HepG2 (cell line): ENCODE measurements at regions not wholly inside any gene's neighbourhood (a gene's known extent, or its start where the extent isn't known, plus 50 kb on each side); places are given as distances from the start of the nearest gene placed in this dataset.

Experiments used
- ATAC-seq: fragments of 200-7000 bp; cut with Tn5 transposase; 3 replicates; pipeline ENCODE4 v1.9.1; 2020; ENCODE audit warnings: mild to moderate bottlenecking, moderate library complexity
- BruUV-seq: library from RNA; stranded (reverse); fragments of 400-500 nt; replicated peaks from 2 replicates; lab custom pipeline; 2021; lab: Mats Ljungman, UMichigan
- CTCF ChIA-PET: fragments of 300-600 bp; formaldehyde crosslinking; extraction: SDS; loops from one replicate; lab custom pipeline; 2021; ENCODE audit warnings: low total read pairs, inconsistent platforms, low intra/inter-chr PET ratio; lab: Yijun Ruan, JAX
- POLR2A ChIA-PET: fragments of 350-600 bp; sonication (Branson Sonifier 250); formaldehyde crosslinking; loops from one replicate; lab custom pipeline; 2020; ENCODE audit warnings: antibody characterized with exemption, inconsistent platforms; lab: Yijun Ruan, JAX
- DNase-seq: peaks from one replicate; pipeline ENCODE4 v3.0.0-alpha.2; 2015; ENCODE audit warnings: low spot score
- FAIRE-seq: peaks from 3 replicates; lab custom pipeline; 2011; peaks lifted over from hg19 to GRCh38; lab: Jason Lieb, UNC
- H2AFZ ChIP-seq: one replicate; pipeline ENCODE4 v1.6.1; 2011; ENCODE audit warnings: low read length, inconsistent platforms
- H3K27ac ChIP-seq: fragments of 300-600 bp; 3 replicates; pipeline ENCODE4 v1.8.0; 2011; ENCODE audit warnings: mixed run types, mild to moderate bottlenecking, mixed read lengths, low read length, inconsistent platforms; ENCODE audit not compliant: insufficient read depth; ENCODE audit errors: extremely low read length
- H3K27me3 ChIP-seq, 2 experiments: fragments of 200-600 bp in 1 of 2; 2 replicates in 1 of 2; 3 replicates in 1 of 2; pipeline versions ENCODE4 v1.6.0 to v1.8.0; 2011; ENCODE audit warnings: low read length in 2 of 2, mild to moderate bottlenecking in 2 of 2, moderate library complexity in 2 of 2, inconsistent platforms in 1 of 2; ENCODE audit not compliant: insufficient read depth in 2 of 2, control insufficient read depth in 1 of 2
- H3K36me3 ChIP-seq, 2 experiments: fragments of 200-600 bp in 1 of 2; replicated peaks in 1 of 2; 2 replicates in 1 of 2; 3 replicates in 1 of 2; pipeline versions ENCODE4 v1.5.1 to v1.8.0; 2011; ENCODE audit warnings: low read length in 2 of 2, inconsistent platforms in 1 of 2; ENCODE audit not compliant: insufficient read depth in 2 of 2, control insufficient read depth in 1 of 2
- H3K4me1 ChIP-seq: 2 replicates; pipeline ENCODE4 v1.5.1; 2012; ENCODE audit warnings: low read length, inconsistent platforms; ENCODE audit not compliant: insufficient read depth
- H3K4me2 ChIP-seq: 2 replicates; pipeline ENCODE4 v1.6.0; 2011; ENCODE audit warnings: low read depth, low read length, inconsistent platforms
- H3K4me3 ChIP-seq, 3 experiments: fragments of 200-600 bp in 1 of 3; sonication (generic), shearing (Covaris generic) in 1 of 3; replicated peaks in 1 of 3; 2 replicates each; pipeline ENCODE4 v1.5.1; 2011 to 2016; ENCODE audit warnings: low read length in 3 of 3, inconsistent platforms in 2 of 3, low read depth in 2 of 3, mild to moderate bottlenecking in 2 of 3, control low read depth in 1 of 3, mixed read lengths in 1 of 3; ENCODE audit not compliant: insufficient read depth in 1 of 3
- H3K79me2 ChIP-seq: one replicate; pipeline ENCODE4 v1.6.1; 2011; ENCODE audit warnings: low read length, inconsistent platforms; ENCODE audit not compliant: insufficient read depth
- H3K9ac ChIP-seq: 2 replicates; pipeline ENCODE4 v1.6.0; 2011; ENCODE audit warnings: mild to moderate bottlenecking, low read depth, low read length, inconsistent platforms; ENCODE audit not compliant: insufficient read depth
- H3K9me3 ChIP-seq: 2 replicates; pipeline ENCODE4 v1.5.1; 2012; ENCODE audit warnings: mild to moderate bottlenecking, low read length
- H4K20me1 ChIP-seq: 2 replicates; pipeline ENCODE4 v1.6.0; 2011; ENCODE audit warnings: inconsistent platforms, mild to moderate bottlenecking, low read length, moderate library complexity; ENCODE audit not compliant: insufficient read depth
- GATAD1 ChIP-seq: IDR thresholded peaks from 2 replicates; pipeline ENCODE4 v1.6.1; 2016; ENCODE audit warnings: missing genetic modification reagents, missing compliant biosample characterization
- NBN ChIP-seq: fragments of 450-650 bp; conservative IDR thresholded peaks from 2 replicates; pipeline ENCODE4 v1.6.1; 2017
- SAFB2 ChIP-seq: sonication (generic); formaldehyde crosslinking; IDR thresholded peaks from 2 replicates; pipeline ENCODE4 v1.5.1; 2020; ENCODE audit warnings: missing genetic modification reagents, low read depth, mild to moderate bottlenecking, borderline replicate concordance
- ZBTB20 ChIP-seq: sonication (generic); formaldehyde crosslinking; IDR thresholded peaks from 2 replicates; pipeline ENCODE4 v1.8.1; 2023; ENCODE audit warnings: missing genetic modification reagents, low read depth, mild to moderate bottlenecking, borderline replicate concordance
- ZMAT3 ChIP-seq: sonication (generic); formaldehyde crosslinking; conservative IDR thresholded peaks from 2 replicates; pipeline ENCODE4 v1.7.0; 2021; ENCODE audit warnings: missing genetic modification reagents
- ZNF160 ChIP-seq: sonication (generic); formaldehyde crosslinking; IDR thresholded peaks from 2 replicates; pipeline ENCODE4 v1.8.0; 2022; ENCODE audit warnings: mild to moderate bottlenecking, inconsistent platforms, missing genetic modification reagents
- ZNF3 ChIP-seq: IDR thresholded peaks from 2 replicates; pipeline ENCODE4 v1.7.0; 2017; ENCODE audit warnings: inconsistent platforms
- ZNF432 ChIP-seq: sonication (generic); formaldehyde crosslinking; IDR thresholded peaks from 2 replicates; pipeline ENCODE4 v1.5.0; 2020; ENCODE audit warnings: missing genetic modification reagents, mild to moderate bottlenecking, borderline replicate concordance
- ZNF530 ChIP-seq: sonication (generic); formaldehyde crosslinking; IDR thresholded peaks from 2 replicates; pipeline ENCODE4 v1.5.0; 2020; ENCODE audit warnings: low read depth, mild to moderate bottlenecking, missing genetic modification reagents
- ZNF629 ChIP-seq: sonication (generic); formaldehyde crosslinking; conservative IDR thresholded peaks from 2 replicates; pipeline ENCODE4 v1.5.0; 2020; ENCODE audit warnings: missing genetic modification reagents
- ZNF737 ChIP-seq: sonication (generic); formaldehyde crosslinking; IDR thresholded peaks from 2 replicates; pipeline ENCODE4 v1.5.0; 2020; ENCODE audit warnings: missing genetic modification reagents, mild to moderate bottlenecking, borderline replicate concordance
- WGBS: methylation state at CpG from one replicate; pipeline ENCODE4 v1.1.6; 2017; ENCODE audit warnings: low lambda C conversion rate; 5-methylcytosine and 5-hydroxymethylcytosine counted together
- in situ Hi-C: cut with HindIII; loops from 2 replicates; pipeline ENCODE4 v1.10.0; 2017; ENCODE audit warnings: low pct_unique_long_range_greater_than_20kb; ENCODE audit not compliant: extremely low pct_ligation_motif_present
- intact Hi-C: fragments of 100-400 bp; cut with micrococcal nuclease; formaldehyde crosslinking; loops from one replicate; pipeline ENCODE4 v1.10.0; 2022; ENCODE audit not compliant: unreplicated experiment
- TF ChIP-seq, protein P1 (sequence below): sonication (generic); formaldehyde crosslinking; IDR thresholded peaks from 2 replicates; pipeline ENCODE4 v1.4.0; 2020; ENCODE audit warnings: missing genetic modification reagents, low read depth, mild to moderate bottlenecking, borderline replicate concordance
- TF ChIP-seq, protein P2 (sequence below): sonication (generic); formaldehyde crosslinking; IDR thresholded peaks from 2 replicates; pipeline ENCODE4 v1.4.0; 2020; ENCODE audit warnings: mild to moderate bottlenecking, missing genetic modification reagents
- TF ChIP-seq, protein P3 (sequence below): sonication (generic); formaldehyde crosslinking; IDR thresholded peaks from 2 replicates; pipeline ENCODE4 v1.5.0; 2020; ENCODE audit warnings: missing genetic modification reagents
- TF ChIP-seq, protein P4 (sequence below): sonication (generic); formaldehyde crosslinking; IDR thresholded peaks from 2 replicates; pipeline ENCODE4 v1.4.0; 2020; ENCODE audit warnings: missing genetic modification reagents

DNA sequence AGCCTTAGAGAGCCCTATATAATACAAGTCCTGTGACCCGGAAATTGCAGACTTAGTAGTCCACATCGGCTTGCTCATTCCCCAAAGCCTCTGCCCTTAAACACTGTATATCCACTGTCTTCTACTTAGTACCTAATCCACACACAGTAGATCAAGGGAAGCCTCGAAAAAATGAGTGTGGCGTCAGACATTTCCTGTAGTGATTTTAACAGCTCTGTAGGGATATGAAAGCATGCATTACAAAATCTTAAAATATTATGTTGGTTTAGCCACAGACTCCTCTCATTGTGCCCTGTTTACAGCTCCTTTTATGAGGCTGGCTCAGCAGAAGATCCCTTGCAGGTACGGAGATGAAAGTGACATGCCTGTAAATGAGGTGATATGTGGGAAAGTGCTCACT lies 416.3 kb downstream of the LIG4 start:
- Histone ChIP-seq H3K4me2 (no peak overlapping the region), H3K9ac (no peak overlapping the region), H4K20me1 (no peaks in the 10 kb centered on the region), H2AFZ (no peak overlapping the region), H3K27ac (no peak overlapping the region), H3K36me3 (no peaks in the 10 kb centered on the region), H3K4me3 (no peak overlapping the region), H3K9me3 (no peaks in the 10 kb centered on the region), H3K4me1 (no peaks in the 10 kb centered on the region), H3K27me3 (no peaks in the 10 kb centered on the region; a peak in 1 of 5 replicates), H3K79me2 (no peaks in the 10 kb centered on the region)
- BruUV-seq, result no TSS peak
- ChIA-PET POLR2A (no interaction called here), CTCF (no interaction called here)
- no peak for ATAC-seq
- DNase-seq, result no peak
- WGBS, result 7% methylated on average over 5 of the region's 5 CpGs
- intact Hi-C loops, result no loop called here
- no peak for FAIRE-seq
- in situ Hi-C loops, result no loop called here
- TF ChIP-seq SAFB2 (CRISPR knock-in tag) (no peak), ZMAT3 (CRISPR knock-in tag) (no peak), ZBTB20 (CRISPR knock-in tag) (no peak), GATAD1 (no peak)
- TF ChIP-seq, protein P1, sequence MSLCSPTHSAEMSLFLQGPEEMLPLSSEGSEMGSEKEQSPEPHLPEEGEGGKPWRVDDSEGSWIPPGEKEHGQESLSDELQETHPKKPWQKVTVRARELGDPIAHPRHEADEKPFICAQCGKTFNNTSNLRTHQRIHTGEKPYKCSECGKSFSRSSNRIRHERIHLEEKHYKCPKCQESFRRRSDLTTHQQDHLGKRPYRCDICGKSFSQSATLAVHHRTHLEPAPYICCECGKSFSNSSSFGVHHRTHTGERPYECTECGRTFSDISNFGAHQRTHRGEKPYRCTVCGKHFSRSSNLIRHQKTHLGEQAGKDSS (CRISPR knock-in tag), result no peak

DNA sequence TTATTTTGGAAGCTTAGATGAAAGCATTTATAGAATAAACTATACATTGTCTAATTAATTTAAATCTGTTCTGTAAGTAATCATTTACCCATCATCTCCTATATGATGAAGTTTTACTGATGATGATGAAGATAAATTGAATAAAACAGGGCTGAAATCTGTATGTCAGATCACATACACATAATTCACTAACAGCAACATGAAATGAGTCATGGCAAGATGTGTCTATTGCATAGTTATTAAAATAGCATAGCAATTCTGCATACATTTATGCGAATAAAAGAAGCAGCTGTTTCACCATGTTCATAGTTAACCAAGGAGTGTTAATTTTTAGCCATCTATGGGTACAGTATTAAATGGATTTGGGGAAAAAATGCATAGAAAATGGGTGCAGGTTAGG lies 424.9 kb downstream of the LIG4 start:
- ChIA-PET CTCF (no interaction called here), POLR2A (no interaction called here)
- no peak overlapping the region for H3K4me3 ChIP-seq
- H4K20me1 ChIP-seq, result no peaks in the 10 kb centered on the region
- in situ Hi-C loops (no loop called here), intact Hi-C loops (no loop called here)
- no peak for ATAC-seq
- H3K27ac ChIP-seq, result no peak overlapping the region
- no peaks in the 10 kb centered on the region for H3K27me3 ChIP-seq
- DNase-seq, result no peak
- H3K4me2 ChIP-seq, result no peak overlapping the region
- no peaks in the 10 kb centered on the region for H3K79me2 ChIP-seq
- no peak overlapping the region for H3K9ac ChIP-seq
- 0% methylated on average over 1 of the region's 1 CpG for WGBS
- no peaks in the 10 kb centered on the region for H3K4me1 ChIP-seq
- no peaks in the 10 kb centered on the region for H3K9me3 ChIP-seq
- no TSS peak for BruUV-seq
- H2AFZ ChIP-seq, result no peak overlapping the region
- no peaks in the 10 kb centered on the region for H3K36me3 ChIP-seq
- no peak for FAIRE-seq
- TF ChIP-seq ZNF629 (CRISPR knock-in tag), result no peak
- TF ChIP-seq, protein P2, sequence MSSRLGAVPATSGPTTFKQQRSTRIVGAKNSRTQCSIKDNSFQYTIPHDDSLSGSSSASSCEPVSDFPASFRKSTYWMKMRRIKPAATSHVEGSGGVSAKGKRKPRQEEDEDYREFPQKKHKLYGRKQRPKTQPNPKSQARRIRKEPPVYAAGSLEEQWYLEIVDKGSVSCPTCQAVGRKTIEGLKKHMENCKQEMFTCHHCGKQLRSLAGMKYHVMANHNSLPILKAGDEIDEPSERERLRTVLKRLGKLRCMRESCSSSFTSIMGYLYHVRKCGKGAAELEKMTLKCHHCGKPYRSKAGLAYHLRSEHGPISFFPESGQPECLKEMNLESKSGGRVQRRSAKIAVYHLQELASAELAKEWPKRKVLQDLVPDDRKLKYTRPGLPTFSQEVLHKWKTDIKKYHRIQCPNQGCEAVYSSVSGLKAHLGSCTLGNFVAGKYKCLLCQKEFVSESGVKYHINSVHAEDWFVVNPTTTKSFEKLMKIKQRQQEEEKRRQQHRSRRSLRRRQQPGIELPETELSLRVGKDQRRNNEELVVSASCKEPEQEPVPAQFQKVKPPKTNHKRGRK, result no peak
- TF ChIP-seq, protein P3, sequence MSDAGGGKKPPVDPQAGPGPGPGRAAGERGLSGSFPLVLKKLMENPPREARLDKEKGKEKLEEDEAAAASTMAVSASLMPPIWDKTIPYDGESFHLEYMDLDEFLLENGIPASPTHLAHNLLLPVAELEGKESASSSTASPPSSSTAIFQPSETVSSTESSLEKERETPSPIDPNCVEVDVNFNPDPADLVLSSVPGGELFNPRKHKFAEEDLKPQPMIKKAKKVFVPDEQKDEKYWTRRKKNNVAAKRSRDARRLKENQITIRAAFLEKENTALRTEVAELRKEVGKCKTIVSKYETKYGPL (CRISPR knock-in tag), result no peak
- TF ChIP-seq ZNF160 (CRISPR knock-in tag), result no peak
- TF ChIP-seq, protein P4, sequence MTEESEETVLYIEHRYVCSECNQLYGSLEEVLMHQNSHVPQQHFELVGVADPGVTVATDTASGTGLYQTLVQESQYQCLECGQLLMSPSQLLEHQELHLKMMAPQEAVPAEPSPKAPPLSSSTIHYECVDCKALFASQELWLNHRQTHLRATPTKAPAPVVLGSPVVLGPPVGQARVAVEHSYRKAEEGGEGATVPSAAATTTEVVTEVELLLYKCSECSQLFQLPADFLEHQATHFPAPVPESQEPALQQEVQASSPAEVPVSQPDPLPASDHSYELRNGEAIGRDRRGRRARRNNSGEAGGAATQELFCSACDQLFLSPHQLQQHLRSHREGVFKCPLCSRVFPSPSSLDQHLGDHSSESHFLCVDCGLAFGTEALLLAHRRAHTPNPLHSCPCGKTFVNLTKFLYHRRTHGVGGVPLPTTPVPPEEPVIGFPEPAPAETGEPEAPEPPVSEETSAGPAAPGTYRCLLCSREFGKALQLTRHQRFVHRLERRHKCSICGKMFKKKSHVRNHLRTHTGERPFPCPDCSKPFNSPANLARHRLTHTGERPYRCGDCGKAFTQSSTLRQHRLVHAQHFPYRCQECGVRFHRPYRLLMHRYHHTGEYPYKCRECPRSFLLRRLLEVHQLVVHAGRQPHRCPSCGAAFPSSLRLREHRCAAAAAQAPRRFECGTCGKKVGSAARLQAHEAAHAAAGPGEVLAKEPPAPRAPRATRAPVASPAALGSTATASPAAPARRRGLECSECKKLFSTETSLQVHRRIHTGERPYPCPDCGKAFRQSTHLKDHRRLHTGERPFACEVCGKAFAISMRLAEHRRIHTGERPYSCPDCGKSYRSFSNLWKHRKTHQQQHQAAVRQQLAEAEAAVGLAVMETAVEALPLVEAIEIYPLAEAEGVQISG (CRISPR knock-in tag), result no peak
- TF ChIP-seq NBN, result no peak
- no peak for TF ChIP-seq ZNF737 (CRISPR knock-in tag)
- no peak for TF ChIP-seq ZNF530 (CRISPR knock-in tag)
- TF ChIP-seq ZNF3 (CRISPR knock-in tag), result no peak
- TF ChIP-seq ZNF432 (CRISPR knock-in tag), result no peak
